TTC549 (cell line): ENCODE measurements at regions not wholly inside any gene's neighbourhood (a gene's known extent, or its start where the extent isn't known, plus 50 kb on each side); places are given as distances from the start of the nearest gene placed in this dataset.
"Not testable (repeated sequence)": the region's sequence is repeated elsewhere in the genome, so short reads cannot be mapped to it uniquely, and the experiment has no call there.

ENCODE experiments used
- FAIRE-seq: peaks from 2 replicates; lab custom pipeline; 2012; peaks lifted over from hg19 to GRCh38; lab: Jason Lieb, UNC

DNA sequence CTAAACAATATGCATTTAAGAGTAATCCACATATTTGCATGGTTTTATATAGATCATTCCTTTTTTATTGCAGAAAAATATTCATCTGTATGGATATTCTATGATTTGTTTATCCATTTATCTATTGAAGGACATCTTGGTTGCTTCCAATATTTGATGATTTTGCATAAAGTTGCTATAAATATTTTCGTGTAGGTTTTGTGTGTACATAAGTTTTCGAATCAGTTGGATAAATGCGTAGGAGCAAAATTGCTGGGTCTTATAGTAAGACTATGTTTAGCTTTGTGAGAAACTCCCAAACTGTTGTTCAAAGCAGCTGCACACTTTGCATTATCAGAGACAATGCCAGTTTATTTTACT lies 971.2 kb downstream of the DIPK2A start:
- no peak for FAIRE-seq

GRCh38 chr3:144947895-144948294 lies 976.3 kb downstream of the DIPK2A start:
- FAIRE-seq = no peak

DNA sequence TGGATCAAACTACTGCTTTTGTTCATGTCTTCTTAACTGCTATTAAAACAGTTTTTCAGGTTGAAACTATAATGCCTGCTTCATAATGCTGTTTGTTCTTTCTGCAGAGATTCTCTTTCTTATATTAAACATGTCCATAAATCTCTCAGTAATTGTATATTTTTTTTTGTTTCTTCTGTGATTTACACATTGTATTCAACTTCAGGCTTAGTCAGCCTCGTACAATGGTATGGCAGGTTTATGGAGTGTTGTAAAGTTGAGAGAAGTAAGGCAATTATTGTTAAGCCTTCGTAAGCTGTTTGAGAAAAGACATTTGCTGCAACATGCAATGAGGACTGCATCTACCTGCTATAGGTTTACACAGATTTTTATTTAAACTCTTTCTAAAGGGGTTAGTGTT lies 977.1 kb downstream of the DIPK2A start:
- no peak for FAIRE-seq

- FAIRE-seq = no peak
Measured at GRCh38 chr3:144953959-144954358, 982.3 kb downstream of the DIPK2A start.

DNA sequence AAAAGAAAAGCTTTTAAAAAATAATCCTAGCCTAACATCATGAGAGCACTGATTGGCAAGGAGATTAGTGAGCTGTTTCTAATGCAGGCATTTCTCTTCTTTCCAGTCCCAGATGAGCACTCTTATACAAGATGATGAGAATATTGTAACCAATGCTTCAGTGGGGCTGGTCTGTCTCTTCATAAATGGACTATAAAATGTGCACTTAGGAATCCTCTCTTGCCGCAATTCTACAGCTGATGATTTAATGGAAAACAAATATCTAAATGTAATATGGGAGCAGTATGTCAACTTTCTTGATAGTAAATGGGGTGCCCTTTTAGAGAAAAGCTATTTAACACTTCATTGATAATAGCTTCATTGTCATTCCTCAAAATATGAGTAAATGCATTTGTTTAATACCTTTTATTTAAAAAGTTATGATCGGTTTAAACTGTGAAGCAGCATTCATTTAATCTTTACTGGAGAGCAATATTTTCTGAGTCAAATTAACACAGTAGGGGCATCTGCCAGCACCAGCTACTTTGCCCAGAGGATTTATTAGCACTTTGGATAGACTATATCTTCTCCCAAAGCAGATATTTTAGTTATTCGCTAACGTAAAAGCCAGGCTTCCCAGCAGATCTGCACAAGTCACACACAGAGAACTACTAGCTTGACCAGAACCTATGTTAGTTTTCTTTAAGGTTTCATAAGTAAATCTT lies 985.9 kb downstream of the DIPK2A start:
- FAIRE-seq = no peak

- FAIRE-seq = no peak
Measured at GRCh38 chr3:144963810-144964209, 992.2 kb downstream of the DIPK2A start.

DNA sequence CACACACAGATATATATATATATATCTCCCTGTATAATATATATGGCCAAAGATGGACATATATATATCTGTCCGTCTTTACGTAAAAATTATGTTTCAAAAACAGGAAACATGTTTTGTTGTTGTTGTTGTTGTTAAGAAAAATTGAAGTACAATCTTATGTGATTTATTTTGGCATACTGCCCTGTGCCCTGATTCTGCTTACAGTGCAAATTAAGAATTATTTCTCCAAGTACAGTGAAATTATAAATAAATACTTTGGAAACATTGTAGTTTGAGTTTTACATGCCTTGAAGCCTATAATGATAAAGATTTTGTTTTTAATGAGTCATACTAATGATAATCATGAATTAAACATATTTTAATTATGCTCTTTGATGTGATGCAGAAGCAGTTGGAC lies 994.9 kb downstream of the DIPK2A start:
- FAIRE-seq = no peak

- FAIRE-seq = no peak
Measured at GRCh38 chr3:144968750-144969350, 997.2 kb downstream of the DIPK2A start.

DNA sequence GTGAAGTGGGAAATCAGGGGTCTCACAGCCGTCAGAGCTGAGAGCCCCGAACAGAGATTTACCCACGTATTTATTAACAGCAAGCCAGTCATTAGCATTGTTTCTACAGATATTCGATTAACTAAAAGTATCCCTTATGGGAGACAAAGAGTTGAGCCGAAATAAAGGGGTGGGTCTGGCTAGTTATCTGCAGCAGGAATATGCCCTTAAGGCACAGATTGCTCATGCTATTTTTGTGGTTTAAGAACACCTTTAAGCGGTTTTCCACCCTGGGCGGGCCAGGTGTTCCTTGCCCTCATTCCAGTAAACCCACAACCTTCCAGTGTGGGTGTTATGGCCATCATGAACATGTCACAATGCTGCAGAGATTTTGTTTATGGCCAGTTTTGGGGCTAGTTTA lies 1012.9 kb downstream of the DIPK2A start:
- FAIRE-seq = not testable (repeated sequence)

- no peak for FAIRE-seq
Measured at GRCh38 chr3:144989807-144990206, 1018.2 kb downstream of the DIPK2A start.

DNA sequence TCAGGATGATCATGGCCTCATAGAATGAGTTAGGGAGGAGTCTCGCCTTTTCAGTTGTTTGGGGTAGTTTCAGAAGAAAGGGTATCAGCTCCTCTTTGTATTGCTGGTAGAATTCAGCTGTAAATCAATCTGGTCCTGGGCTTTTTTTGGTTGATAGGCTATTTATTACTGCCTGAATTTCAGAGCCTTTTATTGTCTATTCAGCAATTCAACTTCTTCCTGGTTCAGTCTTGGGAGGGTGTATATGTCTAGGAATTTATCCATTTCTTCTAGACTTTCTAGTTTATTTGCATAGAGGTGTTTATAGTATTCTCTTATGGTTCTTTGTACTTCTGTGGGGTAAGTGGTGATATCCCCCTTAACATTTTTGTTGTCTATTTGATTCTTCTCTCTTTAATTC lies 1024.2 kb downstream of the DIPK2A start:
- no peak for FAIRE-seq

GRCh38 chr3:145005427-145005826 lies 1033.8 kb downstream of the DIPK2A start:
- no peak for FAIRE-seq

- no peak for FAIRE-seq
Measured at GRCh38 chr3:145006271-145006670, 1034.6 kb downstream of the DIPK2A start.

- FAIRE-seq = no peak
Measured at GRCh38 chr3:145013931-145014330, 1042.3 kb downstream of the DIPK2A start.

DNA sequence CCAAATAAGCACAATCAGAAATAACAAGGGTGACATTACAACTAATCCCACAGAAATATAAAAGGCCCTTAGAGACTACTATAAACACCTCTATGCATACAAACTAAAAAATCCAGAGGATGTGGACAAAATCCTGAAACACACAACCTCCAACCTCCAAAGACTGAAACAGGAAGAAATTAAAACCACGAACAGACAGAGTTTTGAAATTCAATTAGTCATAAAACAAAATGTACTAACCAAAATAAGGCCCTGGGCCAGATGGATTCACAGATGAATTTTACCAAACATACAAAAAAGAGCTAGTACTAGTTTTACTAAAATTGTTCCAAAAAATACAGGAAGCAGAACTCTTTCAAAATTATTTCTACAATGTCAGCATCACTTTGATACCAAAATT lies 1043.6 kb downstream of the DIPK2A start:
- FAIRE-seq = no peak

- FAIRE-seq = no peak
Measured at GRCh38 chr3:145017959-145018358, 1046.3 kb downstream of the DIPK2A start.

GRCh38 chr3:145022447-145022846 lies 1050.8 kb downstream of the DIPK2A start:
- no peak for FAIRE-seq

DNA sequence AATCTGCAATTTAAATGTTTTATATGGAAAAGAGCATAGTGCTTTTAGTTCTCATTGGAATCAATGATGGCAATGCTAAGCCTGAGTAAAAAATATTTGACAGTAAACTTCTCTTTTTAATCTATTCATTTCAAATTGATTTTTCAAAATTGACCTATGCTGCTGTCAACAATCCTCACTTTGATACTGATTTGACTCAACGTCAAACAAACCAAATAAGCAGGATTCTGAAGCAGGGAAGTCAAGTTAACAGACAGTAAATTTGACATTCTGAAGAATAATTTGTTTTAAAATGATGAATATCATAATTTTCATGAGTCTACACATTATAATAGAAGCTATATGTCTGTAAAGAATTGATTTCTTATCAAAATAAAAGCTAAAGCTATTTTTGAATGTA lies 1053.1 kb downstream of the DIPK2A start:
- FAIRE-seq = no peak

GRCh38 chr3:145027186-145027585 lies 1055.6 kb downstream of the DIPK2A start:
- FAIRE-seq = not testable (repeated sequence)

DNA sequence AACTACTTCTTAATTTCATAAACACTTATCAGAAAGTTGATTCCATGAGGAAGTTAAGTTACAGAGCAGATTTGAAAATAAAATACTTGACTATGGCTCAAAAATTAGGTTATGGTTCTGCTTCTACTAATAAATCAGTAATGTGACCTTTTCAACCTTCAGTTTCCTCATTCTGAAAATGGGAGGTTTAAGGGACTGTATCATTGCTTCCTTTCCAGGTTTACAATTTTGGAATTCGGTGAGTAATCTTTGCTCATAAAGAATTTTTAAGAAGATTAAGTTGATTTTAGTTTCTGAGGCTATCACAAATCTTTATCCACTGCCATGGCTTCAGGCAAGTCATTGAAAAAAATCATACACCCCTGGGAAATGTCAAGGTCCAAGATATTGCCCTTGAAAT lies 1061.2 kb downstream of the DIPK2A start:
- FAIRE-seq = no peak

- no peak for FAIRE-seq
Measured at GRCh38 chr3:145035682-145036081, 1064.1 kb downstream of the DIPK2A start.

DNA sequence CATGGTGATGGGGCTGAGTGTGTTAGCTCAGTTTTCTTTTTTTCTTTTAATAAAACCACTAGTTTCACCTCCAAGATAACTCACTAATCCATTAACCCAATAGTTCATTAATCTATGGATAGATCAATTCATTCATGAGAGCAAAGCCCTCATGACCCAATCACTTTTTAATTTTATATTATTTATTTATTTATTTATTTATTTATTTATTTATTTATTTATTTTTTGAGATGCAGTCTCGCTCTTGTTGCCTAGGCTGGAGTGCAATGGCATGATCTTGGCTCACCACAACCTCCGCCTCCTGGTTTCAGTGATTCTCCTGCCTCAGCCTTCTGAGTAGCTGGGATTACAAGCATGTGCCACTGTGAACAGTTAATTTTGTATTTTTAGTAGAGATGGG lies 1082.4 kb downstream of the DIPK2A start:
- FAIRE-seq = not testable (repeated sequence)

DNA sequence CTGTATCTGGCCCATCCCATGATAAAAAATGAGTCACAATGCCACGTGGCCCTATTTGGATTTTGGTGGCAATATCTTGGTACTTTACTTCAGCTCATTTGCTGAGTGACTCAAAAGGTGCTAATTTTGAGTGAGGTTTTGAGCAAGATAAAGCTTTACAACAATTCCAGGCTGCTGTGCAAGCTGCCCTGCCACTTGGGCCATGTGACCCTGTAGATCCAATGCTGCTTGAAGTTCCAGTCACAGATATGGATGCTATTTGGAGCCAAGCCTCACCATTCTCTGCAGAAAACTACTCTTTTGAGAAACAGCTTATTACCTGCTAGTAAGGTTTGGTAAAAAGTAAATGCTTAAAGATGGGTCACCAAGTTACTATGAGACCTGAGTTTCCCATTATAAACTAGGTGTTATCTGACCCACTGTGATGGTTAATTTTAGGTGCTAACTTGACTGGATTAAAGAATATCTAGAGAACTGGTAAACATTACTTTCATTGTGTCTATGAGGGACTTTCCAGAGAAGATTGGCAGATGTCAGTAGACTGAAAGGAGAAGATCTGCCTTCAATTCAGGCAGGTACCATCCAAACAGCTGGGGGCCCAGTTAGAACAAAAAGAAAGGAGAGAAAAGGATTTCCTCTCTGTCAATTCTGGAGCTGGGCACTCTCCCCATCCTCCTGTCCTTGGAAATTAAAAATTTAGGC lies 1083.9 kb downstream of the DIPK2A start:
- no peak for FAIRE-seq

DNA sequence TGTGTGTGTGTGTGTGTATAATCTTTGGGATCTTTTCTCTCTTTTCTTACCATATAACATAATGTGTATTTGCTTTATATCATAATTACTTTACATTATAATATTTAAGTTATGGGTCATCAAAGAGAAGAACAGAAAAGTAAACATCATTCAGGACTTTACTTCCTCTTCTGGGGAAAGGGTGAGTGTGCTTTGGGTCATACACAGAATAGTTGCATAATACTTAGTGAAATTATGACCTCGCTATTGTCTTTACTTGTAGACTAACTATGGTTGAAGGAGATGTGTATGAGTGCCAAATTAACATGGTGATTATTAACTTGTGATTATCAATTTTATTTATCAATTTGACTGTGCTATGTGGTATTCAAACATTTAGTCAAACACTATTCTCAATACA lies 1086.9 kb downstream of the DIPK2A start:
- FAIRE-seq = no peak
